Inferior parietal cortex (tissue), 1 donor: ENCODE measurements at regions not wholly inside any gene's neighbourhood (a gene's known extent, or its start where the extent isn't known, plus 50 kb on each side); places are given as distances from the start of the nearest gene placed in this dataset.
A peak's percentile ranks its signal among the peaks of the same experiment; 100 is the strongest.

Source experiments
- DNase-seq: peaks from one replicate; pipeline ENCODE4 v3.0.0-alpha.2; 2016; ENCODE audit errors: extremely low spot score

GRCh38 chr2:126792993-126793392 is 105.7 kb upstream of the TEX51 start:
- DNase-seq = no peak

- no peak for DNase-seq
These were observed 104.6 kb upstream of the TEX51 start for GRCh38 chr2:126793885-126794613.

- no peak for DNase-seq
These were observed 103.0 kb upstream of the TEX51 start for GRCh38 chr2:126795656-126796055.

- DNase-seq = no peak
These were observed 101.6 kb upstream of the TEX51 start for GRCh38 chr2:126796931-126797621.

- DNase-seq = no peak
These were observed 100.9 kb upstream of the TEX51 start for GRCh38 chr2:126797622-126798275.

GRCh38 chr2:126798276-126799140 is 100.2 kb upstream of the TEX51 start:
- no peak for DNase-seq

- no peak for DNase-seq
These were observed 99.4 kb upstream of the TEX51 start for GRCh38 chr2:126799301-126799700.

GRCh38 chr2:126801473-126801872 is 97.2 kb upstream of the TEX51 start:
- no peak for DNase-seq

- DNase-seq = no peak
These were observed 96.4 kb upstream of the TEX51 start for GRCh38 chr2:126802316-126802715.

- DNase-seq = no peak
These were observed 95.8 kb upstream of the TEX51 start for GRCh38 chr2:126802774-126803433.

- no peak for DNase-seq
These were observed 95.3 kb upstream of the TEX51 start for GRCh38 chr2:126803434-126803775.

GRCh38 chr2:126804347-126804746 is 94.3 kb upstream of the TEX51 start:
- no peak for DNase-seq

GRCh38 chr2:126808929-126809328 is 89.8 kb upstream of the TEX51 start:
- no peak for DNase-seq

GRCh38 chr2:126809340-126809739 is 89.3 kb upstream of the TEX51 start:
- DNase-seq = no peak

- DNase-seq = no peak
These were observed 88.7 kb upstream of the TEX51 start for GRCh38 chr2:126810001-126810400.

- DNase-seq = no peak
These were observed 87.6 kb upstream of the TEX51 start for GRCh38 chr2:126811101-126811500.

GRCh38 chr2:126817172-126817571 is 81.5 kb upstream of the TEX51 start:
- DNase-seq = no peak

- no peak for DNase-seq
These were observed 76.6 kb upstream of the TEX51 start for GRCh38 chr2:126822115-126822514.

GRCh38 chr2:126822921-126823320 is 75.8 kb upstream of the TEX51 start:
- no peak for DNase-seq

GRCh38 chr2:126823951-126824350 is 74.7 kb upstream of the TEX51 start:
- no peak for DNase-seq

GRCh38 chr2:126824663-126825062 is 74.0 kb upstream of the TEX51 start:
- DNase-seq = no peak

- peak; percentile 23 for DNase-seq
These were observed 73.4 kb upstream of the TEX51 start for GRCh38 chr2:126825316-126825715.
